RPMI8226 (cell line): ENCODE measurements at regions not wholly inside any gene's neighbourhood (a gene's known extent, or its start where the extent isn't known, plus 50 kb on each side); places are given as distances from the start of the nearest gene placed in this dataset.

ENCODE experiments used
- DNase-seq: peaks from one replicate; pipeline ENCODE4 v3.0.0-alpha.2; 2015

DNA sequence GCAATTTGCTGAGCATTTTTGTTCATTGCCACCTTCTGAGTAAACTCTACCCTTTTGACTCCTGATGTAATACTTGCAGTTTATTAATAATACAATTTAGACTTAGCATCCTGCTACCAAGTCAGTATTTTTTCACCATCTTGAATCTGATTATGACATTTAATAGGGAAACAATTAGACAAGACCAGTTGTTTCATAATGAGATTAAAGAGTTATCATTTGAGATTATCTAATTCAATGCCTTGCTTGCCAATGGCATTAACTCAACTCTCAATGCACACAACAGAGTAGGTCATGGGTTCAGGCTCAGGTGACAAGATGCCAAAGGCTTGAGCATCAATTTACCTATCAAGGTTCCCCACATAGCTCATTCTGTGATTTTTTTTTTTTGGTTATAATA is 488.4 kb downstream of the DISC1 start:
- no peak for DNase-seq

DNA sequence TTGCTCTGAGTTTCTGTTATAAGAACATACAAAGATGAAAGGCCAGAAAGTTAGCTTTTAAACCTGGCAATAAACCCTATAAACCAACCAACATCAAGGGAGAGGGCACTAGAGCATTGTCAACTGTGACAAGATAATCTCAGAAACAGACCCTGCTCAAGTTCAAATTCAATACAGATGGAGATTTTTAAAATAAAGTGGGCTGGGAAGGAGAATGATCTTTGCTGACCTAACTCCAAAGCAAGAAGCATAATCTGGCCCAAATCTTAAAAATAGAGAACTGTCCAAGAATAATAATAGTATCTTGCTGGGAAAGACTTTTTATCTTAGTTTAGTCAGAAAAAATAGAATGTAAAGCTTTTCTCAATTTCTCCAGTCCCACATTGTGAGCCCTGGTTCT is 485.5 kb downstream of the DISC1 start:
- no peak for DNase-seq

DNA sequence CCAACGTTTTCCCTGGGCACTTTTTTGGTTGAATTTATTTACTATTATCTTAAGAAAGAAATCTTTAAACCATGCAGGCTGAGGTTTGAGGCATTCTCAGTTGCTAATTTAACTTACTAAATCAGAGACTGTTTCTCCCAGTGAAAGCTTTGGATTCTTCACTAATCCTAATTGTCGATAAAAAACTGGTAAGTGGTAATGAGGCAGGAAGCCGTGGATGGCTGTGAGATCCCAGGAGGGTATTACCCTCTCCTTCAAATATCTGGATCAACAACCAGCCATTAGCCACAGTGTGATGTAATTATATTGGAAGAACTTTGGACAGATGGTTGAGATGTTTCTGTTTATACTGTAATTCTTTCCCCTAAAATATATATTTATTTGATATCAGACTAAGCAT is 485.0 kb downstream of the DISC1 start:
- no peak for DNase-seq

DNA sequence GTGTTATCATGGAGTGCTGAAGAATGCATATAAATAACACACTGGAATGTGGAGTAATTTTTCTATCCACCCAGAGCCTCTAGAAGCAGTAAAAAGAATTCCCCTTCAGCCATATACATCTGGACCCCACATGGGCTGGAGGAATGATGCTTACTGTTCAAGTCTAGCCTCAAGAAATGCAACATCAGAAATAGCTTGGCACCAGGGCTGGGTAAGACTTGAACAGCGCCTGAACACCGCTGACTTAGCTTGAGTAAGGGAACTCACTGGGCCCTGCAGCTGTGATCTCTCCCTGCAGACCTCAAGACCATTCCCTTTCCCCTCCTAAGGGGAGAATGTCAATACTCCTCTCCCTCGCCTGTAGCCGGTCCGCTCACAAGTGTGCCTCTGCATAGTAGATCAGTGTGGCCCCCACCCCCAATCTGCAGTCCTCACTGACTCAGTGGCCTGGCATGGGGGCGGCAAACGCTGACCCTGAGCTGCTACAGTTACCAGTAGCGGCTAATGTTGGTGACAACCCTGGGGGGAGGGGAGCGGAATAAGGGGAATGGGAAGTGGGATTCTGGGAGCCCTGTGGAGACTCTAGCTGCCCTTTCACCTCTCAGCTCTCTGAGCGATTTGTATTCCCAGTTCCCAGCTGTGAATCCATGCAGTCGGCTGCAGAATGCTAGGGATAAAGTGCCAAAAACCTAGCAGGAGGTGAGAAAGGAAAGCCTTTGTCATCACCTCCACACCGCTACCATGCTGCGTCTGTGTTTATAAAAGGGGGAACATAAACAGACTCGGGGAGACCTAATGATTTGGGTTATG is 483.9 kb downstream of the DISC1 start:
- DNase-seq: no peak

DNA sequence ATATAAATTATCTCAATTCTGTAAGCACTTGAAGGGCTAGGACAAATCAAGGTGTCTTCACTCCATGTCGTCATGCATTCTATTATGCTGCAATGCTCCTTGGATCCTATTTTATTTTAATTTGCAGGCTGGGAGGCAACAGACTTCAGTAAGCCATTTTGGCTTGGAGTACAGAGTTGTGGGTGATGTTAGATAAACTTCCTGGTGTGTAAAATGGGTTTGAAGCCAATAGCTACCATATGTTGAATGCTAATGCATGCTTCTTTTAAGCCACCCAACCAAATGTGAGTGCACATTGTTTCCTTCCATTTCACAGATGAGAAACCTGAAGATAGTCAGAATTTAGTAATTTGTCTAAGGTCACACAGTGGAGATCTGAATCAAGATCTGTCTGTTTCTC is 482.8 kb downstream of the DISC1 start:
- no peak for DNase-seq

DNA sequence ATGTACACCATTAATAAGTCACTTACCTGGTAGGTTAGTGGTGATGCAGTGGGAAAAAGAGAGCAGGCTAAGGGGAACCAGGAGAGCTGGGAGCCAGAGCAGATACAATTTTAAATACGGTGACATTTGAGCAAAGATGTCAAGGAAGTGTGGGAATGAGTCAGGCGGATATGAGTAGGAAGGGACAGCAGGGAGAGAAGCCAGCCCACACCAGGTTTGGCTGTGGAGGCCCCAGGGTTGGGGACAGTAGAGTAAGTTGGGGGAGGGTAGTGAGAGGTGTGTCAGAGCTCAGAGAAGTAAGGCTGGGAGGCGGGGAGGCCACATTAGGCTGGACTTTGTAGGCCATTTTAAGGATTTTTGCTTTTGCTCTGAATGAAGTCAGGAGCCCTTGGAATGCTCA is 482.0 kb downstream of the DISC1 start:
- DNase-seq: no peak

DNA sequence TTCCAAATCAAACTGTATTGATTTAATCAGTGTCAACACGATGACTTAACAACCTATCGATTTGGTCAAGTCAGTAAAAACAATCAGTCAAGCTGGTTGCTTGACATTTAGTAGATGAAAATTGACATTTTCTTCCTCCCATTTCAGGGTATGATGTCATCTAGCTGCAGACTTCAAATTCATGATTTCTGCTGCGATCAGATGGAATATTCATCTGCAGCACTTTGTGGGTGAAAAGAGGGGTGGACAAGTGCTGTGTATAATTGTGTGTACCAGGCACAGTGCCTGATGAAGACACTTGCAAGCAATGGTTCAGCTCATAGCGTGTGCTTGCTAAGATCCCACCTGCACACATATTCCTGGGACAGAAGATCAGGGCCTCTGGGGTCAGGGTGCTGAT is 479.8 kb downstream of the DISC1 start:
- no peak for DNase-seq

DNA sequence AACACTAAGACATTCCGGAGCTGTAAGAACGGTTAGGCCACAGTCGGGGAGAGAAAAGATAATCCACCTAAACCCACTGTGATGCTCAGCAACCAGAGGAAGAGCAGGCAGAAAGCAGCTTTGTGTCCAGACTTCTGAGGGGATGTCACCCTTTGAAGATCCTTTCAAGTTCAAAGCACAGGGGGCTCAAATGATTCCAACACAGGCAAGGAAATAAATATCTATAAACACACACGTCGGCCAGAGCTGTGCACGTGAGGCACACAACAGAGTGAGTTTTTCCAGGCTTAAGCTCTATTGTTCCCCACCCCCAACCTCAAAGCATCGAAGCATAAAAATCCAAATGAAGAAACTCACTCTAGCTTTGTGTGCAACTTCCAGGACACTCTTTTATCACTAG is 479.0 kb downstream of the DISC1 start:
- DNase-seq: no peak

DNA sequence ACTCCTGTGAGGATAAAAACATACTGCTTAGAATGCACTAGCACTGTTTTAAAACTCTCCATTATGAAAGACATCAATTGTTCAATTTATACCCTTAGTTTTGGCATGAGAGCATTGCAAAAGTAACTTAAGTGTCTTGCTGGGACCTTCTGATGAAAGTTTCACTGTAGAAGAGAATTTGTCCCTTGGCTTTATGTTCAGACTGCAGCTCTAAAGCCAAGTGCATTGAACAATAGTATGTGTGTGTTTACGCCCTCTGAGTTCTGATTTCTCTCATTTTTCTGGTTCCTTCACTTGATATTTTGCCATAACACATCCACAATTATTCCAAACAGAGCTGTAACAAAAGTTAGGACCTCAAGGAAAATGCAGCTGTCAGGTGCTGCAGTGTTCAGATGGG is 474.6 kb downstream of the DISC1 start:
- DNase-seq: no peak

DNA sequence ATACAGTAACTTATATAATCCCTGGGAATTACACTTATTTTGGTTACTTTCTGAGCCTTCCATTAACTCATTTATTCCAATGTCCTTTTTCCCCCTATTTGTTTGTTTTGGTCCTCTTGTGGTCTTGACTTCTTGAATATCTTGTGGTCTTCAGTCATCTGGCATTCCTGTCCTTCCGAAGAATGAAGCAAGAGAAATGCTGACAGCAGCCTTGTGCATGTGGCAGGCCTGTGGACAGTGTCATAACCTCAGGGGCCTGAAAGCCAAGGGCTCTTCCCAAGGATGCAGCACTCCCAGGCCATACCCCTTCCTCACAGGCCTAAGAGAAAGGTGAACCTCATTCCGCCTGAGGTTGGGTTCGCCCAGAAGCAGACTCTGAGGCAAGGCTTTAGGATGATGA is 470.2 kb downstream of the DISC1 start:
- DNase-seq: no peak
